Activated naive CD8-positive, alpha-beta T cell treated with anti-CD3 and anti-CD28 coated beads for 36 hours (primary cell): ENCODE measurements at regions not wholly inside any gene's neighbourhood (a gene's known extent, or its start where the extent isn't known, plus 50 kb on each side); places are given as distances from the start of the nearest gene placed in this dataset.
"Not testable (repeated sequence)": the region's sequence is repeated elsewhere in the genome, so short reads cannot be mapped to it uniquely, and the experiment has no call there.

ENCODE experiments used
- DNase-seq: peaks from one replicate; pipeline ENCODE4 v3.0.0; 2021
- H3K27ac Mint-ChIP-seq: one replicate; pipeline ENCODE4 v1.8.0; 2022; ENCODE audit warnings: mild to moderate bottlenecking, moderate library complexity, mixed read lengths
- H3K27me3 Mint-ChIP-seq: one replicate; pipeline ENCODE4 v1.8.0; 2022; ENCODE audit warnings: mild to moderate bottlenecking, mixed read lengths
- H3K36me3 Mint-ChIP-seq: one replicate; pipeline ENCODE4 v1.8.0; 2021; ENCODE audit warnings: mild to moderate bottlenecking, mixed read lengths
- H3K4me1 Mint-ChIP-seq: one replicate; pipeline ENCODE4 v1.8.0; 2021; ENCODE audit warnings: mixed read lengths
- H3K4me3 Mint-ChIP-seq: one replicate; pipeline ENCODE4 v1.8.0; 2022; ENCODE audit warnings: mild to moderate bottlenecking, moderate library complexity, mixed read lengths
- H3K9me3 Mint-ChIP-seq: one replicate; pipeline ENCODE4 v1.8.0; 2022; ENCODE audit warnings: mixed read lengths

DNA sequence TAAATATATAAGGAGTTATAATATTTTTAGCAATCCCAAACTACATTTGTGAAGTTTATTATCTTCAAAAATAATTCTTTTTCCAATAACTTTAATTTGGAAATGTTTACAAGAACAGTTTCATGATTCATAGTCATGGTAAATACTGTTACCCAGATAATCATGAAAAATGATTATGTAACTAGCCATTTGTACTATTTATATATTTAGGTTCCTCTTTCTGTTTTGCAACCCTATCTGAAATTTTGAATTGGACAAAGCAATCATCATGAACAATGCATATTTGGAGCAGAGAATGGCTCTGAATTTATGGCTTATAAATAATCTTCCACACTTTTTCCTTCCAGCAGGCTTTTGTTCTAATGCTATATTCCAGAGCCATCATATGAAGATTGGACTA is 499.7 kb downstream of the SLCO4C1 start:
- Mint-ChIP-seq H3K27ac (no peak overlapping the region), H3K27me3 (no peaks in the 10 kb centered on the region), H3K4me1 (no peaks in the 10 kb centered on the region), H3K4me3 (no peak overlapping the region), H3K9me3 (peaks cover 1% of the 10 kb centered on the region), H3K36me3 (no peaks in the 10 kb centered on the region)
- DNase-seq, result no peak

DNA sequence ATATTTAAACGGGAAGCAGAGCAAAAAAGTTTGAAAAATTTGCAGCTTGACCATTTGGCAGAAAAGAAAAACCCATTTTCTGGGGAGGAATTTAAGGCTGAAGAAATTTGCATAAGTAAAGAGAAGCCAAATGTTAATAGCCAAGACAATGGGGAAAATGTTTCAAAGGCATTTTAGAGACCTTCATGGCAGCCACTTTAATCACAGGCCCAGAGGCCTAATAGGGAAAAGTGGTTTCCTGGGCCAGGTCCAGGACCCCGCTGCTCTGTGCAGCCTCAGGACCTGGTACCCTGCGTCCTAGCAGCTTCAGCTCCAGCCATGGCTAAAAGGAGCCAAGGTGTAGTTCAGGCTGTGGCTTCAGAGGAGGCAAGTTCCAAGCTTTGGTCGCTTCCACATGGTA is 507.3 kb downstream of the SLCO4C1 start:
- Mint-ChIP-seq H3K27ac (no peak overlapping the region), H3K36me3 (no peaks in the 10 kb centered on the region), H3K4me3 (no peak overlapping the region), H3K9me3 (peaks cover 1% of the 10 kb centered on the region), H3K4me1 (no peaks in the 10 kb centered on the region), H3K27me3 (peaks cover 1% of the 10 kb centered on the region)
- no peak for DNase-seq

DNA sequence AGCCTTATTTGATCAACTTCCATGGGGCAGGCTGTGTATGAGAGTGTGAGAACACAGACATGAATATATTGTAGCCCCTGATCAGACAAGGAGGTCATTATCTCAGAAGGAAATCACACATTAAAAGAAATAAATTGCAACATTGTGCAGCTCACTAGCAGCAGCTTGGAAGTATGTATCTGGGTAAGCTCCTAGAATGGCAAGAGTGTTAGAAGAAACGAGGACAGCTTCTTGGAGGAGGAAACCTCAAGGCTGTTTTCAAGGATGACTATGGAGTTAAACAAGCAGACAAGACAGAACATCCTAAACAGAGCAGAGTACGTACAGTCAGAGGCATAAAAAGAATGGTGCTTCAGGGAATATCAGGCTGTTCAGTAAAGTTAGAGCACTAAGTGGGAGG is 511.0 kb downstream of the SLCO4C1 start:
- Mint-ChIP-seq H3K4me1 (no peaks in the 10 kb centered on the region), H3K9me3 (no peaks in the 10 kb centered on the region), H3K4me3 (no peak overlapping the region), H3K27me3 (peaks cover 4% of the 10 kb centered on the region), H3K36me3 (no peaks in the 10 kb centered on the region), H3K27ac (no peak overlapping the region)
- DNase-seq, result no peak

DNA sequence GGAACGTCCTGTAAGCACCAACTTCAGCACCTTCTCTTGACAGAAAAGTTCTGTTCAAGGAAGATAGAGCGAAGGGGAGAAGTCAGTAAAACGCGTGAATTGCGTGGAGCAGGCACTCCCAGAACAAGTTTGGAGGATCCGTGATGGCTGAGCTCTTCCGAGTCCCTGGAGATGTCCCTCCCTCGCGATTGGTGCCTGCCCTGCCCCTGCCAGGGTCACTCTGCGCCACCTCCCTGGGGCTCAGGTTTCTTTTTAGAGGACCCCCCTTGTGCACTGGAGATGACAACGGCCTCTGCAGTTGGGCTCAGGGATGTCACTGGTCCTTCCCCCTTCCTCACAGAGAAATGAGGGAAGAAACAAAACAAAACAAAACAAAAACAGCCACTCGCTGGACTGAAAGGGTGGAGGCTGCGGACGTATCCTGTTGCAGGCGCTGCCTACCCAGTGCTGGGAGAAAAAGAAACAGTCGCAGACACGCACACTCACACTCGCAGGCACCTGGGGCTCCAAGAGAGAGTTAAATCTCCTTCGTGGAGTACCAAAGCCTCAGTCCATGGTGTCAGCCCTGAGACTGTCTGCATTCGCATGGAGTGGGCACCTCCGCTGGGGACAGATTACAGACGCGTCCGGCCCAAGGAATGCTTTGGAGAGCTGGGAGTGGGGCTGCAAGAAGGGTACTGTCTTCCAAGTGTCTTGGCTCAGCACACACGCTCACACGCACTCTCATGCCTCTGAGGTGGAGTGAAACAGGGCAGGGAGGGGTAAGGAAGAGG is 512.7 kb downstream of the SLCO4C1 start:
- no peaks in the 10 kb centered on the region for H3K4me1 Mint-ChIP-seq

DNA sequence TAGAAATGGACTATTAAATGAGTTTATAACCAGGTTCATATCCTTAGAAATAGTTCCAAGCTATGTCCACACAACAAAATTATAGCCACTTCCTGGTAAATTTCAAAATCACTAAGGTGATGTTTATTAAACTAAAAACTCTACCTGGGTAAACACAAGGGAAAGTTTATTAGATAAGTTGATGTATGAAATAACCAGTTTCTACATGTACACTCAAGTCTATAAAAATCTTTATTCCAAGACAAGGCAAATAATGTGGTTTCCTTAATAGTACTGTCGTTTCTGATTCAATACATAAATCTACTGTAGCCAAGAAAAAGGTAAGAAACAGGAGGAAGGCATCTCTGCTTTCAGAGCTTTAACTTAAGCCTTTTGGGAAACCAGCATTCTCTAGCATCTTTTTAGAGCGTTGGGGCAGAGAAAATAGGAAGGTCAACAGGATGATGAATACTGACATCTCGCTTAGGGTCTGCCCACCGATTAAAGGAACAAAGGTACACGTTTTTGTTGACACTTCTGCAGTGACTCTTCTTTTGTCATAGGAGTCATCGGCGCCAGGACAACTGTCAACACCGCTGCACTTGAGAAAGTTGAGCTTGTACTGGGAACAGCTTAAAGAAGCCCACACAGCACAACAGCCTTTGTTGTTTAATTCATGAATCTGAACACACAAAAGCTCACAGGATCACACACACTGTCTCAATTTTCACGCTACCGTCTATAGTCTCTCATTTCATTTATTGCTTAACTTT is 513.6 kb downstream of the SLCO4C1 start:
- Mint-ChIP-seq H3K27ac (no peak overlapping the region), H3K36me3 (no peaks in the 10 kb centered on the region), H3K27me3 (peaks cover 4% of the 10 kb centered on the region), H3K4me1 (no peaks in the 10 kb centered on the region), H3K9me3 (no peaks in the 10 kb centered on the region), H3K4me3 (no peak overlapping the region)
- no peak for DNase-seq

More for the DNA sequence above, 512.7 kb downstream of the SLCO4C1 start:
- Mint-ChIP-seq H3K27ac (no peak overlapping the region), H3K4me3 (no peak overlapping the region), H3K36me3 (no peaks in the 10 kb centered on the region), H3K27me3 (peaks cover 4% of the 10 kb centered on the region), H3K9me3 (no peaks in the 10 kb centered on the region)
- no peak for DNase-seq

DNA sequence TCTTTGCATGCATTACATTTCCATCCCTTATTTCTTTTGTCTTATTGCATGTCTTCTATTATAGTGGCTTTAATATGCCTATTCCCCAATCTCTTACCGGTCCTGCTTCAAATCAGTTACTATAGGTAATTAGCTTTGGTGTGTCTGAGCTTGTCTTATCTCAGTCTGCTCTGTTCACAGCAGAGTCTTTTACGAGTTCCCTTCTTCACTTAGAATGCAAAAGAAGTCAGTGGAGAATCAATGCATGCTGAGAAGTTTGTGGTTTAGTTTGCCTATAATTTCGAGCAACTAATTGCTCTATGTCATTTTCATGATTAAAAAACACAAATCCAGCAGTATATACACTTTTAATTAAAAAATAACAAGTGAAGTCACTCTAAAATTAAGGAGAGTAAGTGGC is 545.0 kb downstream of the SLCO4C1 start:
- Mint-ChIP-seq H3K4me1 (no peaks in the 10 kb centered on the region), H3K27me3 (no peaks in the 10 kb centered on the region), H3K36me3 (no peaks in the 10 kb centered on the region), H3K27ac (no peak overlapping the region), H3K4me3 (no peak overlapping the region), H3K9me3 (peaks cover 4% of the 10 kb centered on the region)
- DNase-seq, result no peak

DNA sequence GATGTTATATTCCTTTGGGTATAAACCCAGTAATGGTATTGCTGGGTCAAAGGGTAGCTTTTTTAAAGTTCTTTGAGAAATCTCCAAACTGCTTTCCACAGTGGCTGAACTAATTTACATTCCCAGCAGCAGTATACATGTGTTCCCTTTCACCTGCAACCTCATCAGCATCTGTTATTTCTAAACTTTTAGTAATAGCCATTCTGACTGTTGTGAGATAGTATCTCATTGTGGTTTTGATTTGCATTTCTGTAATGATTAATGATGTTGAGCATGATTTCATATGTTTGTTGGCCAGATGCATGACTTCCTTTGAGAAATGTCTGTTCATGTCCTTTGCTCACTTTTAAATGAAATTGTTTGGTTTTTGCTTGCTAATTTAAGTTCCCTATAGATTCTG is 553.1 kb downstream of the SLCO4C1 start:
- DNase-seq, H3K4me3 Mint-ChIP-seq, H3K9me3 Mint-ChIP-seq, H3K27ac Mint-ChIP-seq, H3K36me3 Mint-ChIP-seq, H3K27me3 Mint-ChIP-seq, H3K4me1 Mint-ChIP-seq: not testable (repeated sequence)

DNA sequence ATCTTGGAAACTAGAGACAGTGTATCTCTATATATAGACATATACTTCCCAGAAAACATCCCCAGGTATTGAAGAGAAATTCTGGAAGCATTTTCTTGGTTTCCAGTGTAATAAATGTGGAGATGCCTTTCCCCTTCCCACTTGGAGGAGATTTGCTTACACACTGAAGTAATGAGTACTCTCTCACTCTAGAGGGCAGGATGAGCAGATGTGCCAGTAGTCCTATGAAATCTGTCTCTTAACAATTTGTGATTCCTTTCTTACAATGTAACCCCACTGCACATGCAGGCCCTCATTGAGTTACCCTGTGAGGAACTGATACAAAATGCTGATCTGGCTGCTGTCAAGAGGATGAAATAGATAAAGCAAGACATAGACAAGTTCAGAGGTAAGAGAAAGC is 567.2 kb downstream of the SLCO4C1 start:
- Mint-ChIP-seq H3K9me3 (no peaks in the 10 kb centered on the region), H3K27ac (no peak overlapping the region), H3K27me3 (no peaks in the 10 kb centered on the region), H3K36me3 (no peaks in the 10 kb centered on the region), H3K4me1 (no peaks in the 10 kb centered on the region), H3K4me3 (no peak overlapping the region)
- no peak for DNase-seq

DNA sequence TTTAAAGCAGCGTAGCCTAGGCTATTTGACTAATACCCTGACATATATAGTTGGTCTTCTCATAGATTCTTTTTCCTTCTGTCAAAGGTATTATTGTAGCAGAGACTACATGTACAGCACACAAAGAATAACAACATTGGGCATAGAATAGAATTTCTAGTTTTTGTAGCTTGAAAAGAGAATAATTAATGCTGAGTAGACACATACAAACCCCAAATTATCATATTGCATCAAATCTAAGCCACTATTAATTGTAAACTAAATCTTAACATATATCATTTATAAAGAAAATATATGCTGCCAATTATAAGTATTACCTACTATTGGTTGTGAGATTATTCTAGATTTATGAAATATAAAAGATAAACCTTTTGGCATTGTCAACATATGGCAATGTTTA is 574.5 kb downstream of the SLCO4C1 start:
- no peak for DNase-seq
- no peaks in the 10 kb centered on the region for H3K36me3 Mint-ChIP-seq
- no peaks in the 10 kb centered on the region for H3K9me3 Mint-ChIP-seq
- H3K4me1 Mint-ChIP-seq, result no peaks in the 10 kb centered on the region
- no peaks in the 10 kb centered on the region for H3K27me3 Mint-ChIP-seq
- no peak overlapping the region for H3K27ac Mint-ChIP-seq
- no peak overlapping the region for H3K4me3 Mint-ChIP-seq

DNA sequence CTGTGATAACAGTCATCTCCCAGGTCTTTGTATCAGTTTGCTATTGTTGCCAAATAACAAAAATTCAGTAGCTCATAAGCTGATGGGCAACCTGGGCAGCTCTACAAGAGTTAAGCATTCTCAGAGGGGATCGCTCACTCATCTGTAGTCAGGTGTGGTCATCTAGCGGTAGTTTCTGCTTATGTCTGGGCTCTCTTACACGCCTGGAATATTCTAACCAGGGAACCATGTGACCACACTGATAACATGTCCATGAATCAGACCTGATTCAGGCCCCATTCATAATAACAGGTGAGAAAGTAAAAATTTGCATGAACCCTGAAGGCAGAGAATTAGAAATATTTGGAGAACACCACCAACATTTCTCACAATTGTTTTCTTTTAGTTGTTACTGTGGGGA is 576.1 kb downstream of the SLCO4C1 start:
- Mint-ChIP-seq H3K36me3 (no peaks in the 10 kb centered on the region), H3K27ac (no peak overlapping the region), H3K9me3 (no peaks in the 10 kb centered on the region), H3K4me3 (no peak overlapping the region), H3K4me1 (no peaks in the 10 kb centered on the region), H3K27me3 (no peaks in the 10 kb centered on the region)
- DNase-seq, result no peak

DNA sequence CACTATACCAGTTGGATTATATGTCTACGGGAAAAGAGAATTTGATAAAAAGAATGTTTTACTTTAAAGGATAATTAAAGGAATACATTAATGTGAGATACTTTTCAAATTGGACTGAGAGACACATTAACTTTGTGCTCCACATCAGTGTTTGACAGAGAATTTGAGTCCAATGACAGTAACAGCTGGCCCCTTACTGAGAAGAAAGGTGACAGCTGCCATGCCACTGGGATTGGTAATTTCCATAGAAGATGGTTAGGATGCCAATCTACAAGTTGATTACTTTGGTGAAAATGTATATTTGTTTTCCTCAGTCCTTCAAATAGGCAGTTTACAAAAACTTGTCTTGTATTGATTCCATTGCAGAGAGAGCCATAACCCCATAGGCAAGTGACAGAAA is 578.4 kb downstream of the SLCO4C1 start:
- no peaks in the 10 kb centered on the region for H3K4me1 Mint-ChIP-seq
- H3K36me3 Mint-ChIP-seq, result no peaks in the 10 kb centered on the region
- H3K27me3 Mint-ChIP-seq, result no peaks in the 10 kb centered on the region
- no peak overlapping the region for H3K4me3 Mint-ChIP-seq
- DNase-seq, result no peak
- no peaks in the 10 kb centered on the region for H3K9me3 Mint-ChIP-seq
- H3K27ac Mint-ChIP-seq, result no peak overlapping the region

DNA sequence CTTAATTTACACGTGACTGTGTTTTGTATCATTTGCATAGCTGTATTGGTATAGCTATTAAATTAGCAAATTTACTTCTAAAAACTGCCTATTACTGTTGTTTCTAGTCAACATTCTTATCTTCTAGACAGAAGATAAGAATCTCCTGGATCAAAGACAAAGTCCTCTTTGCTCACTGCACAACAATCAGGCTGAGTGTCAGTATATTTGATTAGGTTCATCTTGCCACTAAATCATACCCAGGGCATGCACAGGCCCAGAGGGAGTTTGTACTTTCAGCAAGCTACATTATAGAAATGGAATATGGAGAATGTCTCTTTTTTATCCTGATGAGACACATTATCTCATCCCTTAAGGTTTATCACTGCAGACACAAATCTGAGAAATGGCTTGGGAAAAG is 579.1 kb downstream of the SLCO4C1 start:
- H3K27me3 Mint-ChIP-seq, result no peaks in the 10 kb centered on the region
- no peaks in the 10 kb centered on the region for H3K4me1 Mint-ChIP-seq
- no peak overlapping the region for H3K4me3 Mint-ChIP-seq
- no peak overlapping the region for H3K27ac Mint-ChIP-seq
- no peaks in the 10 kb centered on the region for H3K36me3 Mint-ChIP-seq
- H3K9me3 Mint-ChIP-seq, result no peaks in the 10 kb centered on the region
- DNase-seq, result no peak

DNA sequence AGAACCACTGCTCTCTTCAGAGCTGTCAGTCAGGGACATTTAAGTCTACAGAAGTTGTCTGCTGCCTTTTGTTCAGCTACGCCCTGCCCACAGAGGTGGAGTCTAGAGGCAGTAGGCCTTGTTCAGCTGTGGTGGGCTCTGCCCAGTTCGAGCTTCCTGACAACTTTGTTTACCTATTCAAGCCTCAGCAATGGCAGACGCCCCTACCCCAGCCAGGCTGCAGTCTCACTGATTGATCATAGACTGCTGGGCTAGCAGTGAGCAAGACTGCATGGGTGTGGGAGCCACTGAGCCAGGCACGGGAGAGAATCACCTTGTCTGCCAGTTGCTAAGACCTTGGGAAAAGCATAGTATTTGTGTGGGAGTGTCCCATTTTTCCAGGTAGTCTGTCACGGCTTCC is 580.3 kb downstream of the SLCO4C1 start:
- H3K27ac Mint-ChIP-seq, H3K4me1 Mint-ChIP-seq, H3K4me3 Mint-ChIP-seq, DNase-seq, H3K9me3 Mint-ChIP-seq, H3K36me3 Mint-ChIP-seq, H3K27me3 Mint-ChIP-seq: not testable (repeated sequence)

DNA sequence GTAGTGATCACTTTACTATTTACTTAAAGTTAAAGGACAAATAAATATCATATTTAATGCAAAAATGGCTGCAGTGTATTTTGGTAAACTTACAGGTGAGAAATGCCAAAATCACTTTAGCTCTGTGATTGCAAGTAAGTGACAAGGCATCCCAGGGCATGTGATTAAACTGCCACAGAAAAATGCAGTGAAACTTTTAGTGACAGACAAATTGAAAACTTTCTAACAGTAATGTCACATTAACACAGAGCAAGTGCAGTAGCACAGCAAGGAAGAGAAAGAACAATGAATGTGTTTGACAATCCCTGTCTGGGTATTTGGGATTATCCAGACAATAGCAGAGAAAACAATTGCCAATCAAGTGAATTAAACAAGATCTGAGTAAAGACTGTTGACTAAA is 606.8 kb downstream of the SLCO4C1 start:
- no peak overlapping the region for H3K27ac Mint-ChIP-seq
- H3K4me1 Mint-ChIP-seq, result no peaks in the 10 kb centered on the region
- H3K27me3 Mint-ChIP-seq, result no peaks in the 10 kb centered on the region
- H3K9me3 Mint-ChIP-seq, result no peaks in the 10 kb centered on the region
- no peaks in the 10 kb centered on the region for H3K36me3 Mint-ChIP-seq
- no peak overlapping the region for H3K4me3 Mint-ChIP-seq
- no peak for DNase-seq

DNA sequence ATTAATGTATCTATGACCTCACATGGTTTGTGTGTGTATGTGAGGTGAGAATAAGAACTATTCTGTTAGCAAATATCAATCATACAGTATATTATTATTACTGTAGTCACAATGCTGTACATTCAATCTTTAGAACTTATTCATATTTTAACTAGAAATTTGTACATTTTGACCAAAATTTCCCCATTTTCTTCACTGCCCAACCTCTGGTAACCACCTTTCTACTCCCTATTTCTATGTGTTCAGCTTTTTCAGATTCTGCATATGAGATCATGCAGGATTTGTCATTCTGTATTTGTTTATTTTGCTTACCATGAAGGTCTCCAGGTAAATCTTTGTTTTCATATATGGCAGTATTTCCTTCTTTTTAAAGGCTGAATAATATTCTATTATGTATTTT is 607.9 kb downstream of the SLCO4C1 start:
- no peak for DNase-seq
- Mint-ChIP-seq H3K27ac (no peak overlapping the region), H3K27me3 (no peaks in the 10 kb centered on the region), H3K4me1 (no peaks in the 10 kb centered on the region), H3K36me3 (no peaks in the 10 kb centered on the region), H3K4me3 (no peak overlapping the region), H3K9me3 (no peaks in the 10 kb centered on the region)

DNA sequence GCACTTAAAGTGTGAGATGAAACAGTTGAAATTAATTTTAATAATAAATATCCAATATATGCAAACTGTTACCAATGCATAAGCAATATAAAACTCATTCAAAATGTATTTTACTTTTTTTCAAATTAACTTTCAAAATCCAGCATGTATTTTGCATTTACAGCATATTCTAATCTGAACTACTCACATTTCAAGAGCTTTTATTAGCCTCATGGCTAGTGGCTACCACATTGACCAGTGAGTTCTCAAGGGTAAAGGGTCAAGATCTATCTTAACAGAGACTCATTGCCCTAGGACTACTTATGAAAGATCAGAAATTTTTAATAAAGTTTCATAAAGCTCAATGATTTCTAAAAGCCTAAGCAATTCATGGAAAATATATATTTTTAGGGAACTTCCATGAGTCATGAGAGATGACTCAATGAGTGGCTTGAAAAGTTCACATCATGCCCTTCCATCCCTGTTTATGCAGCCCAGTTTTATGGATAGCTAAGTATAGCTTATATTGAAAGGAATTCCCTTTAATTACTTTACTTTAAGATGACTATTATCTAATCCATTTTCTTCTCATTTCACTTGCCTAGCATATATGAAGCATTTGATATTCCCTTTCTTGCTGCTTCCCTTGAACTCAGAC is 608.6 kb downstream of the SLCO4C1 start:
- Mint-ChIP-seq H3K27me3 (no peaks in the 10 kb centered on the region), H3K4me1 (no peaks in the 10 kb centered on the region), H3K4me3 (no peak overlapping the region), H3K36me3 (no peaks in the 10 kb centered on the region), H3K27ac (no peak overlapping the region), H3K9me3 (no peaks in the 10 kb centered on the region)
- no peak for DNase-seq
